Natural killer cell (primary cell): ENCODE measurements at regions not wholly inside any gene's neighbourhood (a gene's known extent, or its start where the extent isn't known, plus 50 kb on each side); places are given as distances from the start of the nearest gene placed in this dataset.

ENCODE experiments used
- ATAC-seq, 3 donors: fragments of 150-1000 bp in 2 of 3; fragments of 200-7000 bp in 1 of 3; cut with Tn5 transposase; 1 replicate in 1 of 3; 2 replicates in 2 of 3; pipeline ENCODE4 v1.10.0; 2021; ENCODE audit warnings: mild to moderate bottlenecking in 2 of 3, moderate library complexity in 2 of 3
- DNase-seq, 2 donors: peaks; one replicate each; pipeline versions ENCODE4 v3.0.0 to v3.0.0-alpha.2; 2013 to 2021; ENCODE audit warnings: mixed read lengths in 1 of 2
- H3K27ac ChIP-seq: one replicate; pipeline ENCODE4 v1.5.1; 2013; ENCODE audit warnings: mild to moderate bottlenecking, low read length
- H3K27me3 ChIP-seq: one replicate; pipeline ENCODE4 v1.6.1; 2013; ENCODE audit warnings: low read length; ENCODE audit not compliant: control insufficient read depth, insufficient read depth
- H3K36me3 ChIP-seq: one replicate; pipeline ENCODE4 v1.6.1; 2013; ENCODE audit warnings: low read length; ENCODE audit not compliant: control insufficient read depth, insufficient read depth
- H3K4me1 ChIP-seq: one replicate; pipeline ENCODE4 v1.6.1; 2013; ENCODE audit warnings: low read length; ENCODE audit not compliant: control insufficient read depth, insufficient read depth
- H3K4me3 ChIP-seq: one replicate; pipeline ENCODE4 v1.5.1; 2013; ENCODE audit warnings: low read length
- H3K9me3 ChIP-seq: one replicate; pipeline ENCODE4 v1.6.1; 2013; ENCODE audit warnings: low read length; ENCODE audit not compliant: control insufficient read depth, insufficient read depth
- H3K27ac Mint-ChIP-seq, 2 donors: one replicate each; pipeline ENCODE4 v1.8.0; 2022; ENCODE audit warnings: mild to moderate bottlenecking in 2 of 2, mixed read lengths in 2 of 2, moderate library complexity in 1 of 2
- H3K27me3 Mint-ChIP-seq, 2 donors: one replicate each; pipeline ENCODE4 v1.8.0; 2022; ENCODE audit warnings: low read depth in 2 of 2, mixed read lengths in 2 of 2
- H3K36me3 Mint-ChIP-seq: one replicate; pipeline ENCODE4 v1.8.0; 2022; ENCODE audit warnings: mixed read lengths
- H3K4me1 Mint-ChIP-seq, 2 donors: one replicate each; pipeline ENCODE4 v1.8.0; 2022; ENCODE audit warnings: mixed read lengths in 2 of 2
- H3K4me3 Mint-ChIP-seq: one replicate; pipeline ENCODE4 v1.8.0; 2022; ENCODE audit warnings: mild to moderate bottlenecking, moderate library complexity, mixed read lengths
- H3K9me3 Mint-ChIP-seq, 2 donors: one replicate each; pipeline ENCODE4 v1.8.0; 2022; ENCODE audit warnings: mixed read lengths in 2 of 2
- WGBS: methylation state at CpG from one replicate; pipeline ENCODE4 v1.1.7; 2013; ENCODE audit warnings: missing lambda C conversion rate; ENCODE audit not compliant: insufficient coverage; 5-methylcytosine and 5-hydroxymethylcytosine counted together
- intact Hi-C: fragments of 100-400 bp; cut with micrococcal nuclease; formaldehyde crosslinking; loops from one replicate; pipeline ENCODE4 v1.14.2; 2022
- TF ChIP-seq, protein P1 (sequence below): fragments of 200-600 bp; IDR thresholded peaks from one replicate; pipeline ENCODE4 v1.8.0; 2022; ENCODE audit warnings: antibody characterized with exemption

- no peak for ATAC-seq
- Mint-ChIP-seq H3K27me3 (peaks cover 14 to 27% of the 10 kb centered on the region in 2 donors), H3K9me3 (no peaks in the 10 kb centered on the region), H3K4me1 (no peaks in the 10 kb centered on the region), H3K4me3 (no peak overlapping the region), H3K36me3 (no peaks in the 10 kb centered on the region), H3K27ac (no peak overlapping the region)
- Histone ChIP-seq H3K4me3 (no peak overlapping the region), H3K36me3 (no peaks in the 10 kb centered on the region), H3K4me1 (no peaks in the 10 kb centered on the region), H3K9me3 (no peaks in the 10 kb centered on the region), H3K27me3 (no peaks in the 10 kb centered on the region), H3K27ac (no peak overlapping the region)
- DNase-seq = no peak
- TF ChIP-seq, protein P1, sequence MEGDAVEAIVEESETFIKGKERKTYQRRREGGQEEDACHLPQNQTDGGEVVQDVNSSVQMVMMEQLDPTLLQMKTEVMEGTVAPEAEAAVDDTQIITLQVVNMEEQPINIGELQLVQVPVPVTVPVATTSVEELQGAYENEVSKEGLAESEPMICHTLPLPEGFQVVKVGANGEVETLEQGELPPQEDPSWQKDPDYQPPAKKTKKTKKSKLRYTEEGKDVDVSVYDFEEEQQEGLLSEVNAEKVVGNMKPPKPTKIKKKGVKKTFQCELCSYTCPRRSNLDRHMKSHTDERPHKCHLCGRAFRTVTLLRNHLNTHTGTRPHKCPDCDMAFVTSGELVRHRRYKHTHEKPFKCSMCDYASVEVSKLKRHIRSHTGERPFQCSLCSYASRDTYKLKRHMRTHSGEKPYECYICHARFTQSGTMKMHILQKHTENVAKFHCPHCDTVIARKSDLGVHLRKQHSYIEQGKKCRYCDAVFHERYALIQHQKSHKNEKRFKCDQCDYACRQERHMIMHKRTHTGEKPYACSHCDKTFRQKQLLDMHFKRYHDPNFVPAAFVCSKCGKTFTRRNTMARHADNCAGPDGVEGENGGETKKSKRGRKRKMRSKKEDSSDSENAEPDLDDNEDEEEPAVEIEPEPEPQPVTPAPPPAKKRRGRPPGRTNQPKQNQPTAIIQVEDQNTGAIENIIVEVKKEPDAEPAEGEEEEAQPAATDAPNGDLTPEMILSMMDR = no peak
- 85% methylated on average over 3 of the region's 3 CpGs for WGBS
- intact Hi-C loops = no loop called here
Measured at GRCh38 chr15:39331584-39331983, 249.3 kb upstream of the THBS1 start.

- DNase-seq (no peak), ATAC-seq (no peak)
- 89% methylated on average over 5 of the region's 5 CpGs for WGBS
- no peaks in the 10 kb centered on the region for H3K4me1 Mint-ChIP-seq
- Histone ChIP-seq H3K36me3 (no peaks in the 10 kb centered on the region), H3K27ac (no peak overlapping the region), H3K27me3 (no peaks in the 10 kb centered on the region), H3K4me1 (no peaks in the 10 kb centered on the region), H3K4me3 (no peak overlapping the region), H3K9me3 (no peaks in the 10 kb centered on the region)
- no peaks in the 10 kb centered on the region for H3K9me3 Mint-ChIP-seq
- H3K4me3 Mint-ChIP-seq = no peak overlapping the region
- intact Hi-C loops = no loop called here
- TF ChIP-seq, protein P1 = no peak
- no peak overlapping the region for H3K27ac Mint-ChIP-seq
- no peaks in the 10 kb centered on the region for H3K36me3 Mint-ChIP-seq
- peaks cover 6 to 20% of the 10 kb centered on the region in 2 donors for H3K27me3 Mint-ChIP-seq
Measured at GRCh38 chr15:39332846-39333245, 248.0 kb upstream of the THBS1 start.

GRCh38 chr15:39333393-39333792, 247.5 kb upstream of the THBS1 start:
- Histone ChIP-seq H3K36me3 (no peaks in the 10 kb centered on the region), H3K27me3 (no peaks in the 10 kb centered on the region), H3K9me3 (no peaks in the 10 kb centered on the region), H3K4me3 (no peak overlapping the region), H3K27ac (no peak overlapping the region), H3K4me1 (no peaks in the 10 kb centered on the region)
- no peak overlapping the region for H3K27ac Mint-ChIP-seq
- H3K36me3 Mint-ChIP-seq = no peaks in the 10 kb centered on the region
- TF ChIP-seq, protein P1 = no peak
- H3K4me1 Mint-ChIP-seq = no peaks in the 10 kb centered on the region
- WGBS = 83% methylated on average over 1 of the region's 3 CpGs
- no peak for DNase-seq
- no peak overlapping the region for H3K4me3 Mint-ChIP-seq
- H3K9me3 Mint-ChIP-seq = no peaks in the 10 kb centered on the region
- intact Hi-C loops = no loop called here
- no peak for ATAC-seq
- peaks cover 6 to 21% of the 10 kb centered on the region in 2 donors for H3K27me3 Mint-ChIP-seq

GRCh38 chr15:39333896-39334295, 247.0 kb upstream of the THBS1 start:
- no peaks in the 10 kb centered on the region for H3K36me3 ChIP-seq
- no peaks in the 10 kb centered on the region for H3K27me3 ChIP-seq
- Mint-ChIP-seq H3K36me3 (no peaks in the 10 kb centered on the region), H3K4me3 (no peak overlapping the region), H3K9me3 (no peaks in the 10 kb centered on the region), H3K4me1 (no peaks in the 10 kb centered on the region), H3K27me3 (peaks cover 6 to 20% of the 10 kb centered on the region in 2 donors), H3K27ac (no peak overlapping the region)
- intact Hi-C loops = no loop called here
- DNase-seq (no peak), ATAC-seq (no peak)
- TF ChIP-seq, protein P1 = no peak
- no peaks in the 10 kb centered on the region for H3K9me3 ChIP-seq
- no peak overlapping the region for H3K4me3 ChIP-seq
- H3K27ac ChIP-seq = no peak overlapping the region
- no peaks in the 10 kb centered on the region for H3K4me1 ChIP-seq
- 90% methylated on average over 4 of the region's 4 CpGs for WGBS
